ENCODE measurements at regions not wholly inside any gene's neighbourhood (a gene's known extent, or its start where the extent isn't known, plus 50 kb on each side); places are given as distances from the start of the nearest gene placed in this dataset.

GRCh38 chr13:50444726-50445125, 398.8 kb downstream of the DLEU7 start:
- no peak for DNase-seq

- no peak for DNase-seq
Observed at GRCh38 chr13:50446611-50447010, 396.9 kb downstream of the DLEU7 start.

GRCh38 chr13:50448535-50448998, 394.9 kb downstream of the DLEU7 start:
- no peak for DNase-seq

- no peak for DNase-seq
Observed at GRCh38 chr13:50449465-50449864, 394.0 kb downstream of the DLEU7 start.

- no peak for DNase-seq
Observed at GRCh38 chr13:50450279-50450678, 393.2 kb downstream of the DLEU7 start.

- no peak for DNase-seq
Observed at GRCh38 chr13:50451609-50452008, 391.9 kb downstream of the DLEU7 start.

GRCh38 chr13:50452028-50452427, 391.5 kb downstream of the DLEU7 start:
- no peak for DNase-seq

GRCh38 chr13:50452756-50453155, 390.7 kb downstream of the DLEU7 start:
- DNase-seq, result no peak

- DNase-seq, result no peak
Observed at GRCh38 chr13:50453188-50453587, 390.3 kb downstream of the DLEU7 start.

- DNase-seq, result peak in 3 of 58 donors; percentile 1 to 8 (median 1)
Observed at GRCh38 chr13:50456111-50456510, 387.4 kb downstream of the DLEU7 start.

GRCh38 chr13:50457415-50458393, 385.8 kb downstream of the DLEU7 start:
- DNase-seq, result no peak

GRCh38 chr13:50459046-50459445, 384.4 kb downstream of the DLEU7 start:
- DNase-seq, result no peak

GRCh38 chr13:50459658-50460057, 383.8 kb downstream of the DLEU7 start:
- no peak for DNase-seq

GRCh38 chr13:50460358-50460757, 383.1 kb downstream of the DLEU7 start:
- no peak for DNase-seq

- DNase-seq, result no peak
Observed at GRCh38 chr13:50461189-50461588, 382.3 kb downstream of the DLEU7 start.

GRCh38 chr13:50463719-50464118, 379.8 kb downstream of the DLEU7 start:
- DNase-seq, result no peak

- no peak for DNase-seq
Observed at GRCh38 chr13:50464349-50465251, 378.9 kb downstream of the DLEU7 start.

- no peak for DNase-seq
Observed at GRCh38 chr13:50466456-50466855, 377.0 kb downstream of the DLEU7 start.

GRCh38 chr13:50467156-50468110, 376.1 kb downstream of the DLEU7 start:
- no peak for DNase-seq

- DNase-seq, result no peak
Observed at GRCh38 chr13:50468849-50469669, 374.4 kb downstream of the DLEU7 start.

Measured in anterior cingulate cortex (tissue), 58 donors.